HG03442 (cell line): ENCODE measurements at regions not wholly inside any gene's neighbourhood (a gene's known extent, or its start where the extent isn't known, plus 50 kb on each side); places are given as distances from the start of the nearest gene placed in this dataset.

Experiments used
- ATAC-seq: cut with Tn5 transposase; IDR thresholded peaks from one replicate; pipeline ENCODE4 v1.9.1; 2021; ENCODE audit warnings: mild to moderate bottlenecking, moderate library complexity; ENCODE audit not compliant: unreplicated experiment

DNA sequence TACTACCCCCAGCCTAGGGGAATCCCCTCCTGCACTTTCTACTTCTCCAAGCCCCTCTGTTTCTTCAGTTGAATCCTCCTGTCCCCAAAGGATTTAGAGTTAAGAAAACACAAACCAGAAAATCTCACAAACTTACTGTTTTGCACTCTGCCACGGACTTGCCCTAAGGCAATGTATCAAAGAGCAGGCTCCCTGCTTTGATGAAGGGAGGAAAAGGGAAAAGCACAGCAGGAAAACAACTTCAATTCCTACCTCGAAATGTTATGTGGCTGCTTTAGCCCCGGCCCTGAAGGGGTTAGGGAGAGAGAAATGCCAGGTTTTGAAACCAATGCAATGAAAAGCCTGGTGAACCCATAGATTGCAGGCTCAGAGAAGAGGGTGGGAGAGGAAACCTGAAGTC lies 254.7 kb downstream of the MAN2A1 start:
- no peak for ATAC-seq

DNA sequence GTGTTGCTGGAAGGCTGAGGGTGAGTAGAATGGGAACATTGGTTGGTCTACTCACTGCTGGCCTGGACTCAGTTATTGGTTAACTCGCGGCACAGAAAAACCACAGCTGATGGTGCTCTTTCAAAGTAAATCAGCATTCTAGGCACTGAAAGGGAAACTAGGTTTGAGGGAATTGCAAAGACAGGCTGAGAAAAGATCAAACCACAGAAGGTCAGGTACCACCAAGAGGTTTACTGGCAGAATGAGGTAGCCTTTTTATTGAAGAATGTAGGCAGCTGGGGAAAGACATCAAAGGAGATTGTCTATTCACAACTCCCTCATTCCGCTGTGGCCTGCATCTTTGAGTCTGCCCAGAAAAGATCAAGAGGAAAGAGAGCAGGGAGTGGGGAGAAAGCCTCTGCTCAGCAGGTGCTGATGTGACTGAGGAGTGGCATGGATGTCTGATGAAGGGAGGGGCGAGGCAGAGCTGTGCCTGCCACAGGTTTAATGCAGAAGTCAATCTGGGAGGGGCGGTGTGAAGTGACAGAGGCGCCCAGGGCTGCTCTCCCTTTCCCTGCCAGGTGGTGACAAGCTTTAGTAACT lies 255.5 kb downstream of the MAN2A1 start:
- no peak for ATAC-seq

DNA sequence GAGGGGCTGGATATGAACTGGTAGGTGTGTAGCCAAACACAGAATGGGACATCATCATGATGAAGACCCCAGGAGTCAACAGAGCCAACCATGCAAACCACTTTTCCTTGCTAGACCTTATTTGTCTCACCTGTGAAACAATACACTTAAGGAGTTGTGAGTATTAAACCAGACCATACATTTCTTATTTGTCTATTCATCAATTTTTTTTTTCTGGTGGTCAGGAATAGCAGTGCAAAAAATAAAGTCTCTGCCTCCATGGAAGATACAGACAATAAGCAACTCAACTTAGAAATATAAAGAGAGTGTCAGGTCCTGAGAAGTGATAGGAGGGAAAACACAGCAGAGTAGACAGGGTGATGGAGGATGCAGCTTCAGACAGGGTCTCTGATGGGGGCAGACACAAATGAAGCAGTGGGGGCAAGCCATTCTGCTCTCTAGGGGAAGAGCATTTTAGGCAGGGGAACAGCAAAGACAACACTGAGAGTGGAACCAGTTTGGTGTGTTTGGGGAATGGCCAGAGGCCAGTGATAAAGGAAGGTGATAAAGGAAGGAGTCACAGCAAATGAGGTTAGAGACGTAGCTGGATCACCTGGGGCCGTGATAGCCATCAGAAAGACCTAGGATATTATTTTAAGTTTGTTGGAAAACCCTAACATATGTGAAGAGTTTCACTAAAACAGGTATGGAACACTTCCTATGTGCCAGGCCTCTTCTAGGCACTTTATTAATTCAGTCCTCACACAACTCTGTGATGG lies 256.2 kb downstream of the MAN2A1 start:
- ATAC-seq, result no peak

DNA sequence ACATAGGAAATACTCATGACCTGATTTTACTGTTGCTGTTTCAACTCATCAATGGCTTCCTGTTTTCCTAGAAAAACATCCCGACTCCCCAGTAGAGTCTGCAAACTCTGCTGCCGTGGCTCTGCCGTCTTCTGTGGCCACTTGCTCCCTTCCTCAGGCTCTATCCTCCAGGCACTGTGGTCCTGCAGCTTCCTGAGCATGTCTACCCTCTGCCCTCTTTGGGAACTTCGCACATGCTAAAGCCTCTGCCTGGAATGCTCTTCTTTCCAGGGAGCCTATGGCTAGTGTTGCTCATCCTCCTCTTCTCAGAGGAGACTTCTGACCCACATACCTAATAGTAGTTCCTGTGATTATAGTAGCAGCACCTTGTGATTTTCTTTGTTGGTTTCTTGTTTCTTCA lies 256.9 kb downstream of the MAN2A1 start:
- ATAC-seq, result no peak

DNA sequence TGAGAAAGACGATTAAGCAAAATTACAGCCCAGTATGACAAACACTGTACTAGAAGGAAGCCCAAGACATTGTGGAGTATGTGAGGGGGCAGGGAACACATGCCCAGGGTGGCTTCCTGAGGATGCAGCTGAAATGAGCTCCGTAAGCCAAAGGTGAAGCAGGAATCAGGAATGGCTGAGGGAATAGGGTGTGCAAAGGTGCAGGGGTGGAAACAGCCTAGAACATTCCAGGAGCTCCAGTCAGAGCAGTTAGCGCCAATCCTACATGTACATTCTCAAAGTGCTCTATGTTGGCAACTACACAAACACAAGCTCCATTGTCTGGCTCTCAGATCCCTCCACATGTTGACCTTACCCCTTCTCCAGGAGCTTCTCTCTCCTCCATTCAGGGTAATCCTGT lies 257.9 kb downstream of the MAN2A1 start:
- ATAC-seq, result no peak

DNA sequence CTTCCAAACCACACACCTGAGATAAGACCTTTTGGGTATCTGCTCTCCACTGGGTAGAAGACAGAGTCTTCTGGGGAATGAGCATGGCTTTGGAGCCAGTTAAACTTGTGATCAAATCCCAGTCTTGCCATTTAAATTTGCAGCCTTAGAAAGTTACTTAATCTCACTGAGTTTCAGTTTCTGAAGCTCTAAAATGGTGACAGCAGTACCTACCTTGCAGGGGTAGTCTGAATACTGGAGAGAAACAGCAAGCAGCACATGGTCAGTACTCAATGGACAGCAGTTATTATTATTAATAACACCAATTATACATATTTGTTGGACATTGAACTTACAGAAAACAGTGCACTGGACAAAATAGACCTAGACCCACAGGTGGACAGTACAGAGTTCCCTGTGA lies 260.9 kb downstream of the MAN2A1 start:
- ATAC-seq, result no peak

DNA sequence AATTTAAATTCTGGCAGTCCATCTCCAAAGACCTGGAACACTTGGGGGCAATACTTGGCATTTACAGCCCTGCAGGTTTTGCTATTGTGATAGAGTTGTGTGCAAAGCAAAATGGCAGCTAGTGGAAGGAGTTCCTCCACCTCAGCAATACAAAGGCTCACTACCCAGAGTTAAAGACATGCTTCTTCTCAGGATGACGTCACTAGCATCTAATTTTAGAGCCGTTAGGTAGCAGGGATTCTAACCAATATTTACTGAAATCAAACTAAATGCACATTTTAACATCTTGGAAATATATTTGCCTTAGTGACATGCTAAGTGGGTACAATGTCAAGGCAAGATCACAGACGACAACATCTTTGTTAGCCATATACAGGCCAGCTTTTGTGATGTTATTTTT lies 261.6 kb downstream of the MAN2A1 start:
- ATAC-seq, result no peak

DNA sequence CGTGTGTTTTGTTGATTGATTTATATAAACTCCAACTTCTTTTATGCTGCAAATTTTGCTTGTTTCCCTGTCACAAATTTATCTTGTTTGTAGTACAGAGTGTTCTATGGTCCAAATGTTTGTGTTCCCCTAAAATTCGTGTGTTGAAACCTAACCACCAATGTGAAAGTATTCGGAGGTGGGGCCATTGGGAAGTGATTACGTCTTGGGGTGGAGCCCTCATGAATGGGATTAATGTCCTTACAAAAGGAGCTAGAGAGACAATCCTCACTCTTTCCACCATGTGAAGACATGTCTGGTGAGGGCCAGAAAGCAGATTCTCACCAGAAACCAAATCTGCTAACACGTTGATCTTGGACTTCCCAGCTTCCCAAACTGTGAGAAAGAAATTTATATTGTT lies 262.0 kb downstream of the MAN2A1 start:
- no peak for ATAC-seq

DNA sequence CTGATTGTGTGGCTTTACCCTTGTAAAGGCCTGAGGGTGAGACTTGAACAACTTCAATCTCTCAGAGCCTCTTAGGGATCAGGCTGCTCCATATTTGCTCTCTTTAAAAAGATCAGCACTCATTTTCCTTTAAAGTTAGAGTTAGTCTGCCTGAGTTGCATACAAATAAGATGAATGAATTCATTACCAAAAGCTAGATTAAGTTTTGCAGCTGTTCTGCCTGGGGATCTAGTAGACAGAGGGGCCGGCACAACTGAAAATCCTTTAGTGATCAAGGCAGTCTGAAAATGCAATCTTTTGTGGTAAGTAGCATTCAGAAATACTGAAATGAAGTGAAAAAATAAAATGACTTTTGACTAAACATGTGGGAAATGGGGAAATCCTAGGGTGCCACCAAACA lies 264.0 kb downstream of the MAN2A1 start:
- no peak for ATAC-seq

DNA sequence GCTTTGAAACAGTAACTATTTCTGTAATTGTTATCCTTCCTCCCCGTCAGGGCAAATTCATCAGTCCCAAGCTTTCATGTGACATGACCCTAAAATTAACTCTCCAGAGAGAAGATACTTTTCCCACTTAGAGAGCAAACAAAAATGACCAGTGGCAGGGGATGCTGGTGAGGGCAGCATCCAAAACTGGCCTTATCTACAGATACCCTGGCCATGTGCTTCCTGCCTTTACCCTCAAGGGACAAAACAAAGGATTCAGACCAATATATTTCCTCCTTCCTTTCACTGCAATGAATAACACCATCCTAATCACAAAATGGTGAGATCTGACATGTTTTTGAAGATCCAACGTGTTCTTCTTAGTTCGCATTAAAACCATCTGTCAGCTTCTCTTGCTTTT lies 267.2 kb downstream of the MAN2A1 start:
- ATAC-seq, result no peak

DNA sequence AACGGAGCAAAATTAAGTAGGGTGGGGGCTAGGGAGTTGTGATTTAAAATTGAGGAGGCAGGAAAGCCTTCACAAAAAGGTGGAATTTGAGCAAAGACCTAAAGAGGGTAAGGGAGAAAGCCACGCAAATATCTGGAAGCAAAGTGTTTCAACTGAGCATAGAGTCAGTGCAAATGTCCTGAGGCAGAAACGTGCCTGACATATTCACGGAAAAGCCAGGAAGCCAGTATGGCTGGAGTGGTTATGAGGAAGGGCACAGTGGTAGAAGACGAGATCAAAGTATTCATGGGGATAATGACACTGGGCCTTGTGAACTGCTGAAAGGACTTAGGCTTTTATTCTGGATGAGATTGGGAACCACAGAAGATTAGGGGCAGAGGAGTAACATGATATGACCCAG lies 268.4 kb downstream of the MAN2A1 start:
- no peak for ATAC-seq

DNA sequence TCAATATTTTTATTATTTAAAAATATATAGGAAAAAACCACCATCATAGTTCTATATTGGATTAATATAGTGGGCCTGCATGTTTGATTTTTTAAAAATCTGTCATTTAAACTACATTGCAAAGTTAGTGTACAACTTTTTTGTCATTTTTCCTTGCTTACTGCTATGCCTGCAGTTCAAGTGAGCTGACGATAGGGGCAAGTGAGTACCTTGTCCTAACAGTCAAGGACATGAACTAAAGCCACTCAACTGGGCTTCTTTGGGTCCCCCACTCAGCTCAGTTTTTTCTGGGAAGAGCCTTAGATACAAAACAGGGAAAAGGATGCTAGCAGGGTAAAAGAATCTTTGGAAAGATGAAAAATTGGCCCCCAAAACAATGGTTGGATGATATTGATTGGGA lies 269.9 kb downstream of the MAN2A1 start:
- no peak for ATAC-seq

DNA sequence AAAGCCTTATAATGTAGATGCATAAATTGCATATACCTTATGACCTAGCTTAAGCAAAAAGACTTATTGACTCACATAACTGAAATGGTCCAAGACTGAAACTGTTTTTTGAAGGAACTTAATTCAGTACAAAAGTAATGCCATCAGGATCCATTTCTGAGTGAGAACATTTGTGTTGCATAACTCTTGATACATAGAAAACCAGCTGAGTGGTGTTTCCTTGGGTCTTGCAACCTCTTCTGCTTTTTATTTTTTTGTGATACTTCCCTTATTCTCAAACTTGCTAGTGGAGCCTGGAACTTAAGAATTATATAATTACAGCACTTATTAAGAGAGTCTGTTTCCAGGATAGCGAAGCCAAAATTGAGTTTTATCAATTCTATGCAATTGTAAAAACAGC lies 272.0 kb downstream of the MAN2A1 start:
- no peak for ATAC-seq

DNA sequence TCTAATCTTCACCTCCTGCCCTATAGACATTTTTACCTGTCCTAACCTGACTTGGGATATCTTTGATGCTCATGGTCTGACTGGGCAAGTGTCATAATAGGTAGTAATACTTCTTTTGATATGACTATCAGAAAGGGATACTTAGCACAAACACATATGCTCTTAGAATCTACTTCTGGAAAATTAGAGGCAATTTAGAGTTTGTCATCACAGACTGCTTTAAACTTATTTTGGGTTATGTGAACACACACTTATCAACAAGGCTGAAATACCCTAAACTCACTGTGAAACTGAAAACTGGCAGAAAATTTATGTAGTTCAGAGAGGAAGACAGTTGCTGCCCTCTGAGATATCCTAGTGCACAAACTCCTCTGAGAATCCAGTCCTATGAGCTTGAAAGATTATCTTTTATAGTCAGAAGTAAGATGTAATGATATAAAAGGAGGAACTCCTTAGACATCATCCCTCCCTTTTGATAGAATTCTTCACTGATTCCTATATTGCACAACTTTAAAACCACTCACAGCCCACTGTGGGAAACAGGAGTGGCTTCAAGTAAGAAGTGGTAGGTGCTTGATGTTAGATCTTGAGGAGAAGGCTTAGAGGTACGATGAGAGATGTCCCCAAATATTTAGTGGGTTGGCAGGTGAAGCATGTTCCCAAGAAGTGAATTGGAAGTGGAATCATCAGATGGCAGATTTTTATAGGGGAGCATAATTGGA lies 273.3 kb downstream of the MAN2A1 start:
- ATAC-seq, result no peak

DNA sequence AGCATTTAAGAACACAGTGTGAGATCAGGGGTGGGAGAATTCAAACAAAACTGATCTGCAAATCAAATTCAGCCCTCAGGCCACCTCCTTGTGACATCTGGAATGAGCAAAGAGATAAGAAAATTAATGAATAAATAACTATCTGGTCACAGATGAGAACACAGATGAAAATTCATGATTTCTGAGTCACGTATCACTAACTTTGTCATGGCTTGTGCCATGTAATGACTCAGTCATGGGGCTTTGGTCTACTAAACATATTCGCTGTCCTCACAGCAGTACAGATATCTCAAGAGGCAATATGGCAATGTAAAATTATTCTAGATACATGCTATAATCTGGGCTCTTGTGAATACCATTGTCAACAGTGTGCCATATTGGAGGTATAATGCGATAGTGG lies 274.4 kb downstream of the MAN2A1 start:
- ATAC-seq, result no peak

DNA sequence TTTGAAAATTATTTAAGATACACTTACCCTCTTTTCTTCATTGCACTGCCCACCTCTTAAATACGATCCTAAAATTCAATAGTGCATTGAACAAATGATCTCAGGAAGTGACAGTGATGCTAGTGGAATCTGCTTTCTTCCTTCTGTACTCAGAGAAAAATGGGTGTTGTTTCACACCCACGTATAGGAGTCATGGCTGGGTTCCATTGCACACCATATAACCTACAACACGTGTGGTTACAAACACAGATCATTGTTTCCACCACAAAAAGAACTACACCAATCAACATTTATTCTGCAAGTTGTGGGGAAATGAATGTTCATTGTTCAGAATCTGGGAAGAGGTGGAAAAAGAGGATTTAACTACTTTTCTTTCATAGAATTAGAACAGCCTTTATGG lies 275.9 kb downstream of the MAN2A1 start:
- ATAC-seq, result no peak

DNA sequence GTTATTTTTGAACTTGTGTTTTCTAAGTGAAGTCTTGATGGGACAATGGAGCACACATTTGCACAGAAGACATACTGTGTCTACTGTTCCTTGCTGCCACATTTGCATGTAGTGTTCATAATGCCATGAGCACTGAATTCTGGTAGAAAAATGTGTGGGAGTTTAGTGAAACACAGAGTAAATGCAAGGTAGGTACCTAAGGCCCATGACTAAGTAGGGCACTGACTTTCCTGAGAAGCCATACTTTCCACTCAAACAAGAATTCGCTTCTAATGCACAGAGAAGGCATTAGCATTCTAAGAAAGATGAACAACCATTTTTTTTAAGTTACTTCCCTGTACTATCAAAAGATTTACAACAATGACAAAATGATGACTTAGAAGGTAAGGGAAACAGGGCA lies 282.2 kb downstream of the MAN2A1 start:
- ATAC-seq, result no peak

DNA sequence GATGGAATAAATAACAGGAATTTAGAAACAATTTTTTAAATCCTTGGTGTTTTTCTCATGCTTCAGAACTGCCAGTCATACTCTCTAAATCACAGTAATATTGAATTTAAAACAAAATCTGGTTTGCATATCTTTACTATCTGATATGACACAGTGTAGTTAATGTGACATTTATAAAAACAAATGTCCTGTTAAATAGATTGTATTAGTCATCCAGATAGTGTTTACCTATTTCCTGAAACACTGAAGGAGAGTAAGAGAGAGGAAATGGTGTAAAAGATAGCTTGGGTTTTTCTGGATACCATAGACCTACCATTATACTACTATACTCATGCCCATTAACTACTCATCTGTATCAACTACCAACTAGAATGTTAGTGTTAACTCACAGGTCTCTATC lies 292.3 kb downstream of the MAN2A1 start:
- ATAC-seq, result no peak

DNA sequence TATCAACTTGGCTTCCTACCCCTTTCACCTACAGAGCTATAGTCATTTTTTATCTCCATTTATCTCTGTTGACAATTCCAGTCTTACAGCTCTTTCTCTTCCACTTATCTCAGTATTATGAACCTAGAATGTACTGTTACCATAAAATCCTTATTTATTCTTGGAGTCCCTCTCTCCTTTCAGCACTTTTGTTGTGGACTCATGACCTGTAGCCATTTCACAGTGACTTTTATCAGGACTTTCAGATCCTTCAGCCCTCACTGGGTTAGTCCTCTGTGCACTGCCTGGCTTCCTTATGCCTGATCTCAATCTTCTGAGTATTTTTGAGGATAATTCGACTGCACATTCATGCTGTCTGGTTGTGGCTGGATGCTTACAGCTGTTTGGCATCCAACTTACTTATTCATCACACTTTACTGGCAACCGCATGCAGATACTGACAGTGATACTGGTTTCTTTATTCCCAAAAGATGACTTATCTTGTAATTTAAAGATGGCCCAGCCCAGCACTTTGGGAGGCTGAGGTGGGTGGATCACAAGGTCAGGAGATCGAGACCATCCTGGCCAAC lies 293.3 kb downstream of the MAN2A1 start:
- no peak for ATAC-seq

DNA sequence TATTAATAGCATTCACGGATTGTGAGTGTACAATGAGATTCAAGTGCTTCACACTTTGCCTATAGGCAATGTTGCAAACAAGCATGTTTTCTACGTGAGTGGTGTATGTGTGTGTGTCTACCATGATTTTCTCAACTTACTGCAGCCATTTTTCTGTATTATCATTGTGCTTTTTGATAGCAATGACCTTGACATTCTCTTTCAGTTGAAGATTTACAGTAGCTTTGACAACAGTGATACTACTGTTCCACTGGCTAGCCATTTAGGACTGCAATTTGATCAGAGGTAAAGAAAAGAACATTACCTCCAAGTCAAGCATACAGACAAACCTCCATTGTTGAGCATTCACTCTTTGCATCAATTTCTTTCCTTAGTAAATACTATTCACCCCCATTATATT lies 297.0 kb downstream of the MAN2A1 start:
- no peak for ATAC-seq

DNA sequence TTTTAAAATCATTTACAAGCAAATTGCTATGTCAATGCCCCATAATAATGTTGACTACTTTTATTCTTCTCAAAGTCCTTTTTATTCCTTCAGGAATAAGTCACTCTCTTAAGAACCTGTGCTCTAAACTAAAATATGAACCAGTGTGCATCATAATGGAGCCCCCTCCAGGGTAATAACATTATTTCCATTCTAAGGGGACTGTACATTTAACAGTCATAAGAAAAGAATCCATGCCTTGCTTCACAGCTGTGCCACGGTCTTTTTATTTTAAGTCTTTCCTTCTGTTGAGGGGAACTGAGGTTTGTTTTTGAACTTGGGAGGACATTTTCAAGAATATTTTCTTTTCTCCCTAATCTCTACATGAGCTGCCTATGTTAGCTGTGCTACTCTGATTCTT lies 297.6 kb downstream of the MAN2A1 start:
- ATAC-seq, result no peak

DNA sequence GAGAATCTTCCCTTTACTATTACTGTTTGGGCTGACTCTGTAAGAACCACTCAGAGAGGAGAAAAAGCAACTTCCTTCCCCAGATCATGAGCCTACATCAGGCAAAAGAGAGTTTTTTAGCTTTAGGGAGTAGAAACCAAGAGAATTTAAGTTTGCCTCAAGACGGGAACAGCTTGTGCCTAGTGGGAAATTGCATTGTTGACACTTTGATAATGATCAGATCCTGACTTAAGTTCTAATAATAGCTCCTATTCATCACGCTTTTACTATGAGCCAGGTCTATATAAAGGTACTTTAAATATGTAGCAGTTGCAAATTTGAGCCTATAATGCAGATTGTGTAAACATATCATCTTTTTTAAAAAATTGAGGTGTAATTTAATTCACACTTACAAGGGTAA lies 298.2 kb downstream of the MAN2A1 start:
- ATAC-seq, result no peak
